ENCODE measurements at regions not wholly inside any gene's neighbourhood (a gene's known extent, or its start where the extent isn't known, plus 50 kb on each side); places are given as distances from the start of the nearest gene placed in this dataset.

GRCh38 chr10:78976825-78977755, 91.7 kb upstream of the ZMIZ1 start:
- H3K4me3 ChIP-seq, result no peak overlapping the region
- H3K36me3 ChIP-seq (replicated peaks), result no peaks in the 10 kb centered on the region
- DNase-seq (ENCODE audit: low spot score in 2 of 2), result no peak
- H3K27me3 ChIP-seq (ENCODE audit: low read depth), result no peaks in the 10 kb centered on the region
- H3K9me3 ChIP-seq, result no peaks in the 10 kb centered on the region; the same call in 1 of the 2 replicates
- in situ Hi-C loops (cut with MboI; ENCODE audit: low sequenced_read_pairs), result no loop called here
- peaks cover 14% of the 10 kb centered on the region for H3K4me1 ChIP-seq

GRCh38 chr10:78979938-78980337, 88.8 kb upstream of the ZMIZ1 start:
- no peaks in the 10 kb centered on the region for H3K36me3 ChIP-seq (replicated peaks)
- no peak overlapping the region for H3K4me3 ChIP-seq
- H3K4me1 ChIP-seq, result no peaks in the 10 kb centered on the region
- no peak for DNase-seq (ENCODE audit: low spot score in 2 of 2)
- H3K9me3 ChIP-seq, result no peaks in the 10 kb centered on the region
- H3K27me3 ChIP-seq (ENCODE audit: low read depth), result no peaks in the 10 kb centered on the region
- in situ Hi-C loops (cut with MboI; ENCODE audit: low sequenced_read_pairs), result no loop called here

- no peaks in the 10 kb centered on the region for H3K27me3 ChIP-seq (ENCODE audit: low read depth)
- no peaks in the 10 kb centered on the region for H3K9me3 ChIP-seq
- H3K4me3 ChIP-seq, result no peak overlapping the region
- H3K36me3 ChIP-seq (replicated peaks), result no peaks in the 10 kb centered on the region
- in situ Hi-C loops (cut with MboI; ENCODE audit: low sequenced_read_pairs), result no loop called here
- no peak for DNase-seq (ENCODE audit: low spot score in 2 of 2)
- H3K4me1 ChIP-seq, result no peaks in the 10 kb centered on the region
These were observed 88.4 kb upstream of the ZMIZ1 start for GRCh38 chr10:78980354-78980753.

GRCh38 chr10:78980815-78981214, 88.0 kb upstream of the ZMIZ1 start:
- no peaks in the 10 kb centered on the region for H3K36me3 ChIP-seq (replicated peaks)
- no peak overlapping the region for H3K4me3 ChIP-seq
- in situ Hi-C loops (cut with MboI; ENCODE audit: low sequenced_read_pairs), result no loop called here
- no peaks in the 10 kb centered on the region for H3K27me3 ChIP-seq (ENCODE audit: low read depth)
- DNase-seq (ENCODE audit: low spot score in 2 of 2), result no peak
- no peaks in the 10 kb centered on the region for H3K9me3 ChIP-seq
- no peaks in the 10 kb centered on the region for H3K4me1 ChIP-seq

- no peak for DNase-seq (ENCODE audit: low spot score in 2 of 2)
- Histone ChIP-seq H3K27me3 (ENCODE audit: low read depth) (no peaks in the 10 kb centered on the region), H3K4me3 (no peak overlapping the region), H3K4me1 (no peaks in the 10 kb centered on the region), H3K9me3 (no peaks in the 10 kb centered on the region), H3K36me3 (replicated peaks) (no peaks in the 10 kb centered on the region)
- in situ Hi-C loops (cut with MboI; ENCODE audit: low sequenced_read_pairs), result no loop called here
These were observed 87.4 kb upstream of the ZMIZ1 start for GRCh38 chr10:78981257-78981969.

- in situ Hi-C loops (cut with MboI; ENCODE audit: low sequenced_read_pairs), result no loop called here
- no peaks in the 10 kb centered on the region for H3K4me1 ChIP-seq
- H3K36me3 ChIP-seq (replicated peaks), result no peaks in the 10 kb centered on the region
- H3K4me3 ChIP-seq, result no peak overlapping the region
- no peak for DNase-seq (ENCODE audit: low spot score in 2 of 2)
- no peaks in the 10 kb centered on the region for H3K27me3 ChIP-seq (ENCODE audit: low read depth)
- no peaks in the 10 kb centered on the region for H3K9me3 ChIP-seq
These were observed 86.8 kb upstream of the ZMIZ1 start for GRCh38 chr10:78981970-78982281.

GRCh38 chr10:78982726-78983125, 86.0 kb upstream of the ZMIZ1 start:
- Histone ChIP-seq H3K9me3 (no peaks in the 10 kb centered on the region), H3K27me3 (ENCODE audit: low read depth) (no peaks in the 10 kb centered on the region), H3K36me3 (replicated peaks) (no peaks in the 10 kb centered on the region), H3K4me1 (no peaks in the 10 kb centered on the region), H3K4me3 (no peak overlapping the region)
- in situ Hi-C loops (cut with MboI; ENCODE audit: low sequenced_read_pairs), result no loop called here
- DNase-seq (ENCODE audit: low spot score in 2 of 2), result no peak

GRCh38 chr10:78983608-78984007, 85.2 kb upstream of the ZMIZ1 start:
- H3K27me3 ChIP-seq (ENCODE audit: low read depth), result no peaks in the 10 kb centered on the region
- no peak overlapping the region for H3K4me3 ChIP-seq
- DNase-seq (ENCODE audit: low spot score in 2 of 2), result no peak
- H3K4me1 ChIP-seq, result no peaks in the 10 kb centered on the region
- H3K36me3 ChIP-seq (replicated peaks), result no peaks in the 10 kb centered on the region
- no peaks in the 10 kb centered on the region for H3K9me3 ChIP-seq
- in situ Hi-C loops (cut with MboI; ENCODE audit: low sequenced_read_pairs), result no loop called here

GRCh38 chr10:78985973-78986818, 82.6 kb upstream of the ZMIZ1 start:
- Histone ChIP-seq H3K4me1 (no peaks in the 10 kb centered on the region), H3K9me3 (no peaks in the 10 kb centered on the region), H3K27me3 (ENCODE audit: low read depth) (no peaks in the 10 kb centered on the region), H3K4me3 (no peak overlapping the region), H3K36me3 (replicated peaks) (no peaks in the 10 kb centered on the region)
- DNase-seq (ENCODE audit: low spot score in 2 of 2), result no peak
- in situ Hi-C loops (cut with MboI; ENCODE audit: low sequenced_read_pairs), result no loop called here

GRCh38 chr10:78991187-78991586, 77.6 kb upstream of the ZMIZ1 start:
- Histone ChIP-seq H3K9me3 (no peaks in the 10 kb centered on the region), H3K4me3 (no peak overlapping the region), H3K27me3 (ENCODE audit: low read depth) (no peaks in the 10 kb centered on the region), H3K4me1 (no peaks in the 10 kb centered on the region), H3K36me3 (replicated peaks) (no peaks in the 10 kb centered on the region)
- in situ Hi-C loops (cut with MboI; ENCODE audit: low sequenced_read_pairs), result no loop called here
- no peak for DNase-seq (ENCODE audit: low spot score in 2 of 2)

- no peaks in the 10 kb centered on the region for H3K4me1 ChIP-seq
- DNase-seq (ENCODE audit: low spot score in 2 of 2), result no peak
- H3K36me3 ChIP-seq (replicated peaks), result no peaks in the 10 kb centered on the region
- no peak overlapping the region for H3K4me3 ChIP-seq
- in situ Hi-C loops (cut with MboI; ENCODE audit: low sequenced_read_pairs), result no loop called here
- no peaks in the 10 kb centered on the region for H3K9me3 ChIP-seq
- H3K27me3 ChIP-seq (ENCODE audit: low read depth), result no peaks in the 10 kb centered on the region
These were observed 76.4 kb upstream of the ZMIZ1 start for GRCh38 chr10:78992333-78992732.

- H3K9me3 ChIP-seq, result no peaks in the 10 kb centered on the region
- in situ Hi-C loops (cut with MboI; ENCODE audit: low sequenced_read_pairs), result no loop called here
- no peak overlapping the region for H3K4me3 ChIP-seq
- no peaks in the 10 kb centered on the region for H3K4me1 ChIP-seq
- no peaks in the 10 kb centered on the region for H3K36me3 ChIP-seq (replicated peaks)
- DNase-seq (ENCODE audit: low spot score in 2 of 2), result no peak
- H3K27me3 ChIP-seq (ENCODE audit: low read depth), result no peaks in the 10 kb centered on the region
These were observed 75.4 kb upstream of the ZMIZ1 start for GRCh38 chr10:78993261-78993945.

GRCh38 chr10:78995987-78996791, 72.6 kb upstream of the ZMIZ1 start:
- Histone ChIP-seq H3K36me3 (replicated peaks) (no peaks in the 10 kb centered on the region), H3K4me3 (no peak overlapping the region)
- in situ Hi-C loops (cut with MboI; ENCODE audit: low sequenced_read_pairs), result no loop called here

More at GRCh38 chr10:78995987-78996791, 72.6 kb upstream of the ZMIZ1 start:
- no peaks in the 10 kb centered on the region for H3K9me3 ChIP-seq
- no peaks in the 10 kb centered on the region for H3K27me3 ChIP-seq (ENCODE audit: low read depth)
- H3K4me1 ChIP-seq, result no peaks in the 10 kb centered on the region
- no peak for DNase-seq (ENCODE audit: low spot score in 2 of 2)

Data from HAP-1 (cell line).